Thyroid gland (tissue), 4 donors: ENCODE measurements at regions not wholly inside any gene's neighbourhood (a gene's known extent, or its start where the extent isn't known, plus 50 kb on each side); places are given as distances from the start of the nearest gene placed in this dataset.

Source experiments
- POLR2A ChIP-seq, 2 donors: fragments of 450-650 bp; IDR thresholded peaks; one replicate each; pipeline ENCODE4 v1.6.1; 2017; ENCODE audit warnings: antibody characterized with exemption in 2 of 2, mild to moderate bottlenecking in 2 of 2, moderate library complexity in 1 of 2
- TF ChIP-seq, protein P1 (sequence below), 6 experiments: fragments of 200-600 bp in 3 of 6; fragments of 450-650 bp in 3 of 6; sonication (generic) in 3 of 6; IDR thresholded peaks; one replicate each; pipeline ENCODE4 v1.5.1; 2016 to 2019; ENCODE audit warnings: antibody characterized with exemption in 6 of 6, mild to moderate bottlenecking in 2 of 6, inconsistent platforms in 1 of 6, moderate library complexity in 1 of 6

DNA sequence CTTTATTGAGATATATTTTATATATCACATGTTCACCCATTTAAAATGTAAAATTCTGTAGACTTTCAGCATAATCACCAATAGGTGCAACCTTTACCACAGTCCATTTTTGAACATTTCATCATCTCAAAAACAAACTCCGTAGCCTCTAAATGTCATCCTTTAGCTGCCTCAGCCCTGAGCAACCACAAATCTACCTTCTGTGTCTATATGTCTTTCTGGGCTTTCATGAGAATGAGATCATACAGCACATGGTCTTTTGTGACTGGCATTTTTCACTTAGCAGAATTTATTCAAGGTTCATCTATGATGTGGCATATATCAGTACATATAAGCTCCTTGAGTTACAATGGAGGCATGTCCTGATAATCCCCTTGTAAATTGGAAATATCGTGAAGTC is 320.5 kb downstream of the ETS1 start:
- TF ChIP-seq, protein P1, sequence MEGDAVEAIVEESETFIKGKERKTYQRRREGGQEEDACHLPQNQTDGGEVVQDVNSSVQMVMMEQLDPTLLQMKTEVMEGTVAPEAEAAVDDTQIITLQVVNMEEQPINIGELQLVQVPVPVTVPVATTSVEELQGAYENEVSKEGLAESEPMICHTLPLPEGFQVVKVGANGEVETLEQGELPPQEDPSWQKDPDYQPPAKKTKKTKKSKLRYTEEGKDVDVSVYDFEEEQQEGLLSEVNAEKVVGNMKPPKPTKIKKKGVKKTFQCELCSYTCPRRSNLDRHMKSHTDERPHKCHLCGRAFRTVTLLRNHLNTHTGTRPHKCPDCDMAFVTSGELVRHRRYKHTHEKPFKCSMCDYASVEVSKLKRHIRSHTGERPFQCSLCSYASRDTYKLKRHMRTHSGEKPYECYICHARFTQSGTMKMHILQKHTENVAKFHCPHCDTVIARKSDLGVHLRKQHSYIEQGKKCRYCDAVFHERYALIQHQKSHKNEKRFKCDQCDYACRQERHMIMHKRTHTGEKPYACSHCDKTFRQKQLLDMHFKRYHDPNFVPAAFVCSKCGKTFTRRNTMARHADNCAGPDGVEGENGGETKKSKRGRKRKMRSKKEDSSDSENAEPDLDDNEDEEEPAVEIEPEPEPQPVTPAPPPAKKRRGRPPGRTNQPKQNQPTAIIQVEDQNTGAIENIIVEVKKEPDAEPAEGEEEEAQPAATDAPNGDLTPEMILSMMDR (IDR thresholded peaks at IDR 0.05): no peak
- no peak for TF ChIP-seq POLR2A (IDR thresholded peaks at IDR 0.05)
